ENCODE measurements at regions not wholly inside any gene's neighbourhood (a gene's known extent, or its start where the extent isn't known, plus 50 kb on each side); places are given as distances from the start of the nearest gene placed in this dataset.

DNA sequence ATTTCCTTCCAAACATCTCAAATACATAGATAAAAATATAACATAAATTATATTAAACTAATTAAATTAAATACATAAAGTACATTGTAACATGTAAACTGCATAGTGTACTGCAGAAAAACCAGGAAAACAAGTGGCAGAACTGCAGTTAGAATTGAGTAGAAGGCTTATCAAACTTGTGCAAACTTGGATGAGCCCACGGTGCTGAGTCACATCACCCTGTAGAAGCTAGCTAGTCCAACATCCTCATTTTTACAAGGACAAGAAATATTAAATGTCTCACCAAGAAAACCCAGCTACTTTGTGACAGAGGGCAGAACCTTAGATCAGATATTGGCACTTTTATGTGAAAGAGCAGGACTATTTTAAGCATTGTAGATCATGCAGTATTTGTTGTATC is 807.9 kb upstream of the NUDT12 start:
- no peaks in the 10 kb centered on the region for H3K9me3 ChIP-seq (ENCODE audit: control insufficient read depth, insufficient read depth, low read length)
- no peak overlapping the region for H3K27ac ChIP-seq (ENCODE audit: low read depth, low read length)
- H3K27me3 ChIP-seq (ENCODE audit: control insufficient read depth, insufficient read depth, low read length): no peaks in the 10 kb centered on the region
- ChIA-PET POLR2A (no interaction called here), CTCF (no interaction called here)
- TF ChIP-seq, protein P1, sequence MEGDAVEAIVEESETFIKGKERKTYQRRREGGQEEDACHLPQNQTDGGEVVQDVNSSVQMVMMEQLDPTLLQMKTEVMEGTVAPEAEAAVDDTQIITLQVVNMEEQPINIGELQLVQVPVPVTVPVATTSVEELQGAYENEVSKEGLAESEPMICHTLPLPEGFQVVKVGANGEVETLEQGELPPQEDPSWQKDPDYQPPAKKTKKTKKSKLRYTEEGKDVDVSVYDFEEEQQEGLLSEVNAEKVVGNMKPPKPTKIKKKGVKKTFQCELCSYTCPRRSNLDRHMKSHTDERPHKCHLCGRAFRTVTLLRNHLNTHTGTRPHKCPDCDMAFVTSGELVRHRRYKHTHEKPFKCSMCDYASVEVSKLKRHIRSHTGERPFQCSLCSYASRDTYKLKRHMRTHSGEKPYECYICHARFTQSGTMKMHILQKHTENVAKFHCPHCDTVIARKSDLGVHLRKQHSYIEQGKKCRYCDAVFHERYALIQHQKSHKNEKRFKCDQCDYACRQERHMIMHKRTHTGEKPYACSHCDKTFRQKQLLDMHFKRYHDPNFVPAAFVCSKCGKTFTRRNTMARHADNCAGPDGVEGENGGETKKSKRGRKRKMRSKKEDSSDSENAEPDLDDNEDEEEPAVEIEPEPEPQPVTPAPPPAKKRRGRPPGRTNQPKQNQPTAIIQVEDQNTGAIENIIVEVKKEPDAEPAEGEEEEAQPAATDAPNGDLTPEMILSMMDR (IDR thresholded peaks at IDR 0.05; ENCODE audit: low read depth, low read length): no peak
- no peak for DNase-seq (ENCODE audit: low read depth, low spot score)
- H3K4me3 ChIP-seq (ENCODE audit: low read depth, low read length): no peak overlapping the region

DNA sequence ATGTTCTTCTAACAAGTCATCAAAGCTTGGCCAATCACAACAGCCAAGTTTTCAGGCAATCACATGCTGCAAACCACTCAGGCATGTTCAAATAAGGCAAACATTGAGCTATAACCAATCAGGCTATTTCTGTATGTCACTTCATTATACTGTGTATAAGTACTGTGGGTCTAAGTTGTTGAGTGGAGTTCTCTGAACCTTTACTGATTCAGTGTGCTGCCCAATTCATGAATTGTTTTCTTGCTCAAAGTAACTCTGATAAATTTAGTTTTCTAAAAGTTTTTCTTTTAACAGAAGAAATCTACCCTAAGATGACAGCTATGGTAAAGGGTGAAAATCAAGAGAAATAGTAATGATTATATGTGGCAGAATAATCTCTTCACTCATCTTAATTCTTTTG is 805.4 kb upstream of the NUDT12 start:
- Histone ChIP-seq H3K4me3 (ENCODE audit: low read depth, low read length) (no peak overlapping the region), H3K9me3 (ENCODE audit: control insufficient read depth, insufficient read depth, low read length) (no peaks in the 10 kb centered on the region), H3K27ac (ENCODE audit: low read depth, low read length) (no peak overlapping the region), H3K27me3 (ENCODE audit: control insufficient read depth, insufficient read depth, low read length) (no peaks in the 10 kb centered on the region)
- ChIA-PET POLR2A (no interaction called here), CTCF (no interaction called here)
- TF ChIP-seq, protein P1 (IDR thresholded peaks at IDR 0.05; ENCODE audit: low read depth, low read length): no peak
- no peak for DNase-seq (ENCODE audit: low read depth, low spot score)

DNA sequence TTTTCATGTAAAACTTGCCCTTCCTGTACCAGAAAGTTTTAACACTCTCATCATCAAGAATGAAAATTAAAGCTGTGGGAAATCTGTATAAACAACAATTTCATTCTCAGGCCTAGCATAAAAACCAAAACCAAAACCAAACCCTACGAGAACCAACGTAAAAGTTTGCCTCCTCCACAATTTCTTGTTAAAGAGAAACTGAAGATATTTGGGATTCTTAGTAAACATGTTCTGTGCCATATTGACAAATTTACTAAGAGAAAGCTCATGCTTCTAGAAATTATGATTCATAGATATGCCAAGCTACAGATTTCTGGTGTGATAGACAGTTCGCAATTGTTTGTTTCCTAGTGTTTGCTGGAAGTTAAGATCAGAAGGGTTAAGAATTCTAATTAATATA is 801.0 kb upstream of the NUDT12 start:
- ChIA-PET CTCF (no interaction called here), POLR2A (no interaction called here)
- Histone ChIP-seq H3K9me3 (ENCODE audit: control insufficient read depth, insufficient read depth, low read length) (no peaks in the 10 kb centered on the region), H3K27me3 (ENCODE audit: control insufficient read depth, insufficient read depth, low read length) (no peaks in the 10 kb centered on the region), H3K4me3 (ENCODE audit: low read depth, low read length) (no peak overlapping the region), H3K27ac (ENCODE audit: low read depth, low read length) (no peak overlapping the region)
- TF ChIP-seq, protein P1 (IDR thresholded peaks at IDR 0.05; ENCODE audit: low read depth, low read length): no peak
- DNase-seq (ENCODE audit: low read depth, low spot score): no peak

DNA sequence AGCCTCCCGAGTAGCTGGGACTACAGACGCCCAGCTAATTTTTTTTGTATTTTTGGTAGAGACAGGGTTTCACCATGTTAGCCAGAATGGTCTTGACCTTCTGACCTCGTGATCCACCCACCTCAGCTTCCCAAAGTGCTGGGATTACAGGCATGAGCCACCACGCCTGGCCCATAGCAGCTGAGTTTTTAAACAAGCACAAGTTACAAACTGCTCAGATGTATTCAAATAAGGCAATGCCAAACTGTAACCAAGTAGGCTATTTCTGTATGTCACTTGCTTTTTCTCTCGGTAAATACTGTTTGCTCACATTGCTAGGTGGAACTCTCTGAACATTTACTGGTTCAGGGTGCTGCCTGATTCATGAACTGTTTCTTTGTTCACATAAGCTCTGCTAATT is 799.3 kb upstream of the NUDT12 start:
- Histone ChIP-seq H3K9me3 (ENCODE audit: control insufficient read depth, insufficient read depth, low read length) (no peaks in the 10 kb centered on the region), H3K27ac (ENCODE audit: low read depth, low read length) (no peak overlapping the region), H3K4me3 (ENCODE audit: low read depth, low read length) (no peak overlapping the region), H3K27me3 (ENCODE audit: control insufficient read depth, insufficient read depth, low read length) (no peaks in the 10 kb centered on the region)
- TF ChIP-seq, protein P1 (IDR thresholded peaks at IDR 0.05; ENCODE audit: low read depth, low read length): no peak
- DNase-seq (ENCODE audit: low read depth, low spot score): no peak
- CTCF ChIA-PET: no interaction called here
- POLR2A ChIA-PET: no interaction called here

DNA sequence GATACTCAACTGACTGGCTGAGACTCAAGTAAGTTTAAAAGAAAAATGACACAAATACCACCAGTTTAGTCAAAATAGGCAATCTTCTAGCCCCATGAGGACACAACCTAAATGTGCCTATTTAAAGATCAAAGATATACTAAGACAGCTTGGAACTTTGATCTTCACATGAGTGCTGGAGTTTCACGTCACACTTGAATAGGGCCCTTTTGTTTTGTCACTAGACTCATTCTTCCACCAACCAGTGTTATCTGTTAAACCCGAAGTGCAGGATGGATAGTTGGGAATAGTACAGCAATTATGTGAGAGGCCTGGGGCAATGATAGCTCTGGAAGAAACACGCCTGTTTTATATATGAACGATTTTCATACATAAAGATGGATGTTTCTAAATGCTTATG is 792.8 kb upstream of the NUDT12 start:
- ChIA-PET CTCF (no interaction called here), POLR2A (no interaction called here)
- H3K4me3 ChIP-seq (ENCODE audit: low read depth, low read length): no peak overlapping the region
- H3K27me3 ChIP-seq (ENCODE audit: control insufficient read depth, insufficient read depth, low read length): no peaks in the 10 kb centered on the region
- DNase-seq (ENCODE audit: low read depth, low spot score): no peak
- no peaks in the 10 kb centered on the region for H3K9me3 ChIP-seq (ENCODE audit: control insufficient read depth, insufficient read depth, low read length)
- no peak overlapping the region for H3K27ac ChIP-seq (ENCODE audit: low read depth, low read length)
- TF ChIP-seq, protein P1 (IDR thresholded peaks at IDR 0.05; ENCODE audit: low read depth, low read length): no peak
